ENCODE measurements at regions not wholly inside any gene's neighbourhood (a gene's known extent, or its start where the extent isn't known, plus 50 kb on each side); places are given as distances from the start of the nearest gene placed in this dataset.

DNA sequence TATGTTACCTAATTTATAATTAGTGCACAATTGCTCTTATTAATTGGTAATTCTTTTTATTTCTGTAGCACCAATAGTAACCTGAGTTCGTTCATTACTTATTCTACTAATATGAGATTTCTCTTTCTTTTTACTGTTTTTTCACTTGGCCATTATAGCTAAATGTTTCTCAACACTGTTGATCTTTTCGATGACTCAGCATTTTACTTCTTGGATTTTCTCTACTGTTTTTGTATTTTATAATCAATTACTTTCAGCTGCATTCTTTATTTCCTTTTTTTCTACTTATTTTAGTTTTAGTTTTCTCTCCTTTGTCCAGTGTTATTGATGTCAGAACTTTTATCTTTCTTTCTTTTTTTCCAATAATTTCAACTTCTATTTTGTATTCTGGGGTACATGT, 589.4 kb upstream of the SOX11 start:
- DNase-seq, result no peak

DNA sequence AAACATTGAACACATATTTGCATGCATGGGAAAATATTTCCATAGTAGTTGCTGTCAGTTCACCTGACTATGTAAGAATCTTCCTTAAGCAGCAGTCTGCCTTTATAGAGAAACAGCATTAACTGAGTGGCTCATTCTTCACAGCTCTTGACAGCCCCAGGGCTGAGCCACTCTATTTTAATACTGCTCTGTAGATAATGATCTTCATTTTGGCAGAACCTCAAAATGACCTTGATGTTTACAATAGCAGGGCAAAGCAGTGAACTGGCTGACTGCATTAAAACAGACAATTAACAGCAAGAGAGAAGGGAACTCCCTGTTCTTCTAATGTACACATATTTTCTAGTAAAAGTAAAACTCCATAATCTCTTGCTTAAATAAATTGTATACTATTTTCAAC, 580.6 kb upstream of the SOX11 start:
- DNase-seq, result no peak

DNA sequence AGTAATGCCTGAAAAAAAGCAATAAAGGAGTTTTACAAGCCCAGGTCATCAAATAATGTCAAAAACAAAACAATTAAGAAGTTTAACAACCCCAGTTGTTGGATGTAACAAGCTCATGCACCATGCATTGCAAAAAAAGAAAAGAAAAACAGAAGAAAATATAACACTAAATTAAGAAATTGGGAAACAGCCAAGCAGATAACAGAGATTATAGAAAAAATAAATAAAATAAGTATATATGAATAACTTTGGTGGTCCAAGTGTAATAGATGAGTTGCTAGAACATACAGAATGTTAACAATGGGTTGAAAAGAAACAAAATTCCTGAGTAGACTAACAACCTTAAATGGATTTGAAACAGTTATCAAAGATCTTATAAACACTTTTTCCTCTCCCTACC, 573.1 kb upstream of the SOX11 start:
- no peak for DNase-seq

DNA sequence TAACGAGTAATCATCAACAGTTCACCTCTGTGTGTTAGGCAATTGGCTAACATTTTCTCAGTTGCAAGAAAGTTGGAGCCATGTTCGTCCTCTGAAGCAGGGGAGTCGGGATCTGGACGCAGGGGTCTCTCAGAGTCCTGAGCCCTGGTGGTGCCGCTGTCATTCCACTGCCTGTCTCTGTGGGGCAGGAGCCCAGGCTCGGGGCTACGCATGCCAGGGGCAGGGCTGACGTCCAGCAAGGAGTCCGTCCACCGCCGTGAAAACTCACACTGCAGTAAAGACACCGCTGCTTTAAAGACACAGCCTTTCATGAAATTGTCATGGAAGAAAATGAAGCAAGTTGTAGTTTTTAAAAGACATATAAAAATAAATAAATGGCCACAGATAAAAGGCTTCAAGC, 571.1 kb upstream of the SOX11 start:
- no peak for DNase-seq

DNA sequence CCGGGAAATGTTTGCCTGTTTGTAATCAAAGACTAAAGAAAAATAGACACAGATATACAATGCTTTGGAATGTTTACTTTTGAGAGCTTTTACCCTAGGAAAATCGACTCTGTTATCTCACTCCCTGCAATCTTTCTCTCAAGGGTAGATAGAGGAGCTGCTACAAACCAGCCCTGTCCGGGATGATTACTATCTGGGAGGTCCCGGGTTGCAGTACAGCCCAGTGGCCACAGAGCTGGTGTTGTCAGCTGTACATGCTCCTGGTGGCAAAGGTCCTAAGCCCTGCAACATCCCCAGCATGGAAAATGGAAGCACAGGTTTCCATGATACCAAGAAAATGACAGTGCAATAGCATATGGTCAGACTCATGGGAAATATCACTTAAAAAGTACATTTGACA, 570.5 kb upstream of the SOX11 start:
- DNase-seq, result no peak

DNA sequence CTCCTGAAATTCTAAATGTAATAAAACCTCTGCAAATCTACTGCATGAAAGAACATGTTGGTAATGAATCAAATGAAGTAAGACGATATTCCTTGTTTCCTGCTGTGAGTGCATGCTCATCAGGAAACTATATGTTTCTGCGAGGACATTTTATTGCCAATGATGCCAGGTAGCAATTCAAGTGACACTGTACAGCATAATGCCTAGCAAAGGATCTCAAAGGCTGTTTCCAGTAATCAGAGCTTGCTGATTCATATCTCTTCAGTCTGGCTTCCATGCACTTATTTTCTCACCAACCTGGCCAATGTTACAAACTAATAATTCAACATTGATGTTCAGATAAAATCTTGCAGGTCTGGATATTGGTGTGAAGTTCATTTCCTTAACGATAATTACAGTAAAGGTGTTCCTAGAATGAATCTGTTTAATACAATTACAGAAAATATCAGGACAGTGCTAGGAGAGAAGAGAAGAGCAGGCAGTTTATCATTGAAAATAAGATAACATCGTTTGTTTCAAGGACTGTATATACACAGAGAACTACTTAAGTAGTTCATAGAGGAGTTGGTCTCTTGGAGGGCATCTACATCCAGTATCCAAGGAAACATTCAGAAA, 568.5 kb upstream of the SOX11 start:
- no peak for DNase-seq

DNA sequence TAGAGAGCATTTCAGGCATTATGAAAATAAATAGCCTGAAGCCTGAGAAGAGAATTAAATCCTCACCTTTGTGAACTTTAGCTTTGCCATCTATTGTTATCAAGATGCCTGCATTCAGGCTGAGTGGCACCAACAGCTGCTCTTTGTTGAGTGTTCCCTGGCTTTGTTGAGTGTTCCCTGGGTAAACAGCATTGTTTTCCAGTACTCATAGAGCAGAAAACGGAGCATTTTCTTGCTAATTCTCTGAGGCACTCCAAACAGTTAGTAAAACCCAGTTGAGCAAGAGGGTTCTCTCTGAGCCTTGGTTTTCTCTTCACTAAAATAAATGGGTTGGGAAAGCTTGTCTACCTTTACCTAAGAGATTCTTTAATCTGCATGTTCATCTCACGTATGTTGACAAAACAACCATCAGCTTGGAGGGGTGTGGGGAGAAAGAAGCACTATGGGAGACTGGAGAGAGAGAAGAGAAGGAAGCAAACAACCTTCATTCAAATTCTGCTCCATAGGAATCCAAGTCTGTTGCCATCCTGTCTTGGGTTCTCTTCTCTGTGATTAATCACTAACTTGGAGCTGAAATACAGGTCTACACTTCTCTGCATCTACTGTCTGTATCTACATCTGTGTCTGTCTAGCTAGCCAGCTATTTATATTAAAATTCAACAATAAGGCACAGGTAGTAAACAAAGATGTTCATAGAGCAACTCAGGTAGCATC, 567.0 kb upstream of the SOX11 start:
- no peak for DNase-seq

DNA sequence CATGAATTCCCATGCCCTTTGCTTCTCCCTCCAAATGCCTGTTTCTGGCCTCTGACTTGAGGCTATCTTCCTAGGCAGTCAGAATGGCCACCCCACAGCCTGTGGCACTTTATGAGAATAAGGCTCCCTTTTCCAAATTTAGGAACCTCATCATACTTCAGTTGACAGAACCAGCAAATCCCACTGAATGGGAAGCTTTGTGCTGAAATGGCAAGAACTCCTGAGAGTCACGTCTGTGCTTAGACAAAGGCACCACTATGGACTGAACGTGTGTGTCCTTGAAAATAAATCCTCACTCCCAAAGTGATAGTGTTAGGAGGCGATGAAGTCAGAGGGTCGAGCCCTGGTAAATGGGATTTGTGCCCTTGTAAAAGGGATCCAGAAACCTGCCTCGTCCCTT, 559.9 kb upstream of the SOX11 start:
- no peak for DNase-seq

DNA sequence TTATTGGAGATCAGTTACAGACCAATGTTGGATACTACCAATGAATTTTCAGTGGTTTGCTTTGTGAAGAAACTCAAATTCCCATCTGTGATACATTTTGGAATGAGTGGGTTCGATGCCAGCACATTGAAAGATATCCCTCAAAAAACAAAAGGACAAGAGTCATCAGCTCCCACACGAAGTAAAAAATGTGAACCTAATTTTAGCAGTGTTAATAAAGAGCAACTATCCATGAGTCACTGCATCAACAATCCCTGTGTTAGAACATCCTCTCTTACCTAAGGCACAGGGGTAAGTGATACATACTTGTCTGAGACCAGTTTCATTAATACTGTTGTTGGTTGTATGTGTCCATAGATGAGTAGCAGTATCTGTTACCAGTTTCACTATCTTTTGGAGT, 551.8 kb upstream of the SOX11 start:
- no peak for DNase-seq

DNA sequence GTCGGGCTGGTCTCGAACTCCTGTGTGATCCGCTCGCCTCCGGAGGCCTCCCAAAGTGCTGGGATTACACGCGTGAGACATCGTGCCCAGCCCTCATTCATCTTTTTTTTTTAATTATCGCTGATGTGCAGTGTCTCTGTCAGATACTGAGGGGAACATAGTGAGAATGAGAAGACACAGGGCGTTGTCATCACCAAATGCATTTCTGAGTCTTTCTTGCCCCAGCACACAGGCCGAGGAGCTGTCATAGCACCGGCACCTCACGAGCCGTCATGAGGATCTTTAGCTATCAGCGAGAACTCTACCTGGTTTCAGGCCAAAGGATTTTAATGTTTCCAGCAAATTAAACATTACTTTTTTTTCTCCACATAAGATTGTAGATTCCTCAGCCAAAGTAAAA, 548.0 kb upstream of the SOX11 start:
- DNase-seq, result no peak

DNA sequence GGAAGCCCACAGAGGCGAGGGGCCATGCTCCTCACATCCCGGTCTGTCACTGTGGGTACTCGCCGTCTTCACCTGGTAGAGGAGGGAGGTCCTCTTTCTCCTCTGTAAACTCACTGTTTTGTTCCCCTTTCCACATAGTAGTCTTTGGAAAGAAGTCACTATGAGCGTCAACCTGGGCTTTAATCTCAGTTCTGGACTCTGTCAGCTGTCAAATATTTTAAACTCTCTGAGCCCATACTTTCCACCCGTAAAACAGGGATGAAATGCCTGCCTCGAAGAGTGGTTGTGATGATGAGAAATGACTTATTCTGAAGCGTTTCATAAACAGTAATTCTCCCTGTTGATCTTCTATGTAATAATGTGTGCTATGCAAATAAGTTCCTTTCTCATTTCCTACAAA, 547.1 kb upstream of the SOX11 start:
- DNase-seq, result no peak

DNA sequence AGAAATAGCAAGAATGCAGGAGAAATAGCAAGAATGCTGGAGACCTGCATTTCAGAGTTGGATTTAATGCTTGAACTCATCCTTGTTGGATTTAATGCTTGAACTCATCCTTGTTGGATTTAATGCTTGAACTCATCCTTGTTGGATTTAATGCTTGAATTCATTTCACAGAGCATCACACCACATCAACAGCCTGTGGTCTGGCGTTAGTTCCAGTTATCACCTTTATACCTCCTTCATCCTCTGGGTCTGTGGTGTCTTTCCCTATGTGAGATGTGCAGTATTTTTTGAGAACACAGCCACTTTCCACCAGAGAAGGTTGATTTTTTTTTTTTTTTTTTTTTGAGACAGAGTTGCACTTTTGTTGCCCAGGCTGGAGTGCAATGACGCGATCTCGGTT, 546.4 kb upstream of the SOX11 start:
- no peak for DNase-seq

DNA sequence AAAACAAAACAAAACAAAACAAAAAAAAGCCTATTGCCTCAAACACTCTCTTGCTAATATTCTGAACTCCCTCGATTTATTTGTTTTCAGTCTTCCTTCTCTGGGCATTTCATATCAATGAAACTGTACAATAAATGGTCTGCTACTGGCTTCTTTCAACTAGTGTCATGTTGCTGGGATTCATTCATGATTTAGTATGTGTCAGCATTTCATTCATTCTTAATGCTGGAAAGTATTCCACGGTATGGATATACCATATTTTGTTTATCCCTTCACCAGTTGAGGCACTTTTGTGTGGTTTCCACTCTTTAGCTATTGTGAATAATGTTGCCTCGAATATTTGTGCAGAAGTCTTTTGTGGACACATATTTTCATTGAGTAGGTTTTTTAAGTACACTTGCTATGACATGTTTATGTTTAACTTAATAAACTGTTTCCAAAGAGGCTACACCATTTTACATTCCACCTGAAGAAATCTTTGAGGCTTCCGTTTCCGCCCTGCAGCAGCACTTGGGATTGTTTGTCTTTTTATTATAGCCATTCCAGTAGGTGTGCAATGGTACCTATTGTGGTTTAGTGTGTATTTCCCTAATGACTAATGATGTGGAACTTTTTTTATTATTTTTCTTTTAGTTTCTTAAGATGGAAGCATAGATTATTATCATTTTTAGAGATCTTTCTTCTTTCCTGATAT, 543.6 kb upstream of the SOX11 start:
- no peak for DNase-seq

DNA sequence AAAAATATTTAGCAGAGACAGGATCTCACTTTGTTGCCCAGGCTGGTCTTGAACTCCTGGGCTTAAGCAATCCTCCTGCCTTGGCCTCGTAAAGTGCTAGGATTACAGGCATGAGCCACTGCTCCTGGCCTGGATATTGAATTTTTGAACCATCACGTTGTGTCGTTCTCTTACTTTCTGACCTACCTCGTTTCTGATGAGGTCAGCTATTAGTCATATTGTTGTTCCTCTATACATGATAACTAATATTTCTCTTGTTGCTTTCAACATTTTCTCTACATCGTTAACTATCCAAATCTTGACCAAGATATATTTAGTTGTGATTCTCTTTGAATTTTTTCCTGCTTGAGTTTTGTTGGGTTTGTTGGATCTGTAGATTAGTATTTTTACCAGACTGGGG, 541.3 kb upstream of the SOX11 start:
- no peak for DNase-seq

DNA sequence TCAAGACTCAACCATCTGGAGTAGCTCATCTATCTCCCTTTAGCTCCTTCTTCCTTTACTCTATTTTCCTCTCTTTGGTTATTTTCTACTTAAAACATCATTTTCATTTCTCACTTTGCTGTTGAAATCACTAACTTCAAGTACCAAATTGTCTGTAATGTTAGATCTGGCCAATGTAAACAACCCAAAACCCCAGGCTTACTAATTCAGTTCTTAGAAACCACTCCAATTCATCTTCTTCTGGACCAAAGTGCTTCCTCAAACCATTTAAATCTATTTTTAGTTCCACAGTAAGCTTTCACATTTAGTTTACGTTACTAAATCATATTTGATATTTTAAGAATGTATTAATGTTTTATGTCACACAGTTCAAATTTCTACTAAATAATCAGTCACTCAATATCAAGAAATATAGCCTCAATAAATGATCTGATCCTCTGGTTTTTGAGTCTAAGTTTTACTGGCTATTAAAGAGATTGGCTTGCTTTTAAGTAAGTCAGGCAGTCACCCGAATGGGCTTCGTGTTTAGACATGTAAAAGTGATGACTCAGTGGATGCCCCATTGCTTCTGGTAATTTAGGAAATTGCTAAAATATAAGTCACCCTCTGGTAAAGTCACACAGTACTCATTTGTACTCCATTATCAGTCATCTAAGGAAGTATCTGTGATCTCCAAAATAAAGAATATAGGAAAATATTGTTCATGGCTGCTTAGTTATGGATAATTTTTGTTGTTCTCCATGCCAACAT, 527.2 kb upstream of the SOX11 start:
- DNase-seq, result no peak

DNA sequence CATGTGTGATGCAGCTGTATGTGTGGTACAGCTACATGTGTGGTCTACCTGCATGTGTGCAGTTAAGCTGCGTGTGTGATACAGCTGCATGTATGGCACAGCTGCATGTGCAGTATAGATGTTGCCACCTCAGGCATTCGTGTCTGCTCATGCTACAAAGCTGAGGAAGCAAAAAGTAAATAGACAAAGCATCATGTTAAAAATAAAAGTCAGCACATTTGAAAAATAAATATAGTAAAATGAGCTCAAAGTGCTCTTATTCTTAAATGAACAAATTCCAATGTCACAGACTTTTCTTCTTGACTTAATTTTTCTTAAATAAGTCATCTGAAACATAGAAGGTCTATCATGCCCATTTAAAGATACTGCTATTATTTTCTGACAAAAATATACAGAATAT, 519.3 kb upstream of the SOX11 start:
- DNase-seq, result no peak

DNA sequence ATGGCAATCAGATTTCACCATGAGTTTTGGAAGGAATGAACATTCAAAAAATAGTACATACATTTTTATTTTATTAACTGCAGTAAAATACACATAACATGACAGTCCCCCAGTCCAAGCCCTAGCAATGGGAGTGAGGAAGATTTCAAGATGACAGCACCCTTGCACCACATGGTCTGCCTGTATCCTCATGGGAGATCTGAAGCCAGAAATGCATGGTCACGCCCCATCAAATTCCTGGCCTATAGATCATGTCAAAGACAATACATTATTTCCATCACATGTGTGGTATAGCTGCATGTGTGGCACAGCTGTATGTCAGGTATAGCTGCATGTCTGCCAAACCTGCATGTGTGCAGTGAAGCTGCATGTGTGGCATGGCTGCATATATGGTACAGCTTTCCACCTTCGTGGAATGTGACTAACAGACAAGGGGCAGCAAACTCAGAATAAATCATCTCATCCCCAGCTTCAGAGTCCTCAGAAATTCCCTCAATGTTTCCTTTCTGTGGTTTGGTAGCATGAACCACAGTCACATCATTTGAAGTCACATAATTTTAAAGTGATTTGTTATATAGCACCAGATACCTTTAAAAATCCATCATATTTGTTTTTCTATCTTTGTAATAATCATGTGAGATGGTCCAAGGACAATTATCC, 518.2 kb upstream of the SOX11 start:
- no peak for DNase-seq

DNA sequence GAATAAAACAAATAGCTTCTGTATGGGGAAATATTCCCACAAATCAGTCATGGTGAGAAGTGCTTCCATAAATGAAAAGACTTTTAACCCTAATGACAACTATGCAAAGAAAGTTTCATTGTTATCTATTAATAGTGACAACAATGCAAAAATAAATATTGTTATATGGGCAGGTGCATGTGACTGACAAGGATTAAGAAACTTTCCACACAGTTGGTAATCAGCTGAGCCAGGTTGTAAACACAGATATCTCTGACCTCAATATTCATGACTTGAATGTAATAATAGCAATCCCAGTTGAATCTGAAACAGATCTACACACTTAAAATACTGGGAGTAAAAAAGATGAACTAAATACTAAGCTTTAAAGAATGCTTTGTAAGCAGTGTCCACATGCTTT, 517.0 kb upstream of the SOX11 start:
- DNase-seq, result no peak

DNA sequence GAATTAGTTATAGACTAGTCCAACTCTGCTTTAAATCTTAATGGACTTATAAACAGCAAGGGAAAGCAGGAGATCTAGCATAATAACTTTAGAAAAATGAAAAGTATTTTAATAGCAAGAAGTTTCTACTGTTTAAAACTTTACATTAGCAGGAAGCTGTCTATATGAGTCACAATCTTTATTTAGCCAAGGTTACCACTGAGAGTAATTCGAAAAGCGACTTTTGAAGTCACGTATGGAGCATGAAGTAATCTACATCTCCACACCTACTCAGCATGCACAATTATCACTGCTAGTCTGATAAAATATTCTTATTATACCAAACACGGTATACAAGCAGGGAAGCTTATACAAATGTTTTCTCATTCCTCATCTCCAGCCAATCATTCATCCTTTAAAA, 515.4 kb upstream of the SOX11 start:
- DNase-seq, result no peak

DNA sequence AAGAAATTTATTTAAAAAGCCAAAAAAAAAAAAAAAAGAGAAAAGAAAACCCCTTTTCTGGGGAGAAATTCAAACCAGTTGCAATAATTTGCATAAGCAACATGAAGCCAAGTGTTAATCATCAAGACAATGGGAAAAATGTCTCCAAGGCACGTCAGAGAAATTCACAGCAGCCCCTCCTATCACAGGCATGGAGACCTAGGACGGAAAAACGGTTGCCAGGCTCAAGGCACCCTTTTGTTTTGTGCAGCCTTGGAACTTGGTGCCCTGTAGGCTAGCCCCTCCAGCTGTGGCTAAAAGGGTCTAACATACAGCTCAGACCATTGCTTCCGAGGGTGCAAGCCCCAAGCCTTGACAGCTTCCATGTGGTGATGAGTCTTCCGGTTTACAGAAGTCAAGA, 509.2 kb upstream of the SOX11 start:
- no peak for DNase-seq

DNA sequence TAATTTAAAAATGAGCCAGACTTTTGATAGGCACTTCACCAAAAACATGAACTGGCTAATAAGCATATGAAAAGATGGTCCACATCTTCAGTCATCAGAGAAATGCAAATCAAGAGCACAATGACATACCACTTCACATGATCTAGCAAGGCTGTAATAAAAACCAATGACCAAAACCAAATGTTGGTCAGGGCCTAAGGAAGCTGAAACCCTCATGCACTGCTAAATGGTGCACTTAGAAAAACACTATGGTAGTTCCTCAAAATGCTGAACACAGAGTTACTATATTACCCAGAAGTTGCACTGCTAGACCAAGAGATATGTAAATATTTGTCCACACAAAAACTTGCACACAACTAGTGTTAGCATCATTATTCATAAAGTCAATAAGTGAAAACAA, 504.9 kb upstream of the SOX11 start:
- DNase-seq, result no peak

DNA sequence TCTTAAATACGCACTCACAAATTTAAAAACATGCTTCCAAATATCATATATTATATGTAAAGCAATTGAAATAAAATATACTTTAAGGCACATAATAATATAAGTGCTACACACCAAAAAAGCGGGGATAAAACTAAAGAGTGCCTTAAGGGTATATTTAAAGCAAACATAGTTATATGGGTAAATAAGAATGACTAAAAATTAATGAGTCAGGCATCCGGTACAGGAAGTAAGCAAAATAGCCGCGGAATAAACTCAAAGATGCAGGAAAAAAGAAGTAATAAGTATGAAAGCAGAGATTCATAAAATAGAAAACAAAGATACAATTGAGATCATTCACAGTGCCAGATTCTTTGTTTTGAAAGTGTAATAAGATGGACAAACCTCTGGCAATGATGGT, 503.5 kb upstream of the SOX11 start:
- DNase-seq, result no peak

DNA sequence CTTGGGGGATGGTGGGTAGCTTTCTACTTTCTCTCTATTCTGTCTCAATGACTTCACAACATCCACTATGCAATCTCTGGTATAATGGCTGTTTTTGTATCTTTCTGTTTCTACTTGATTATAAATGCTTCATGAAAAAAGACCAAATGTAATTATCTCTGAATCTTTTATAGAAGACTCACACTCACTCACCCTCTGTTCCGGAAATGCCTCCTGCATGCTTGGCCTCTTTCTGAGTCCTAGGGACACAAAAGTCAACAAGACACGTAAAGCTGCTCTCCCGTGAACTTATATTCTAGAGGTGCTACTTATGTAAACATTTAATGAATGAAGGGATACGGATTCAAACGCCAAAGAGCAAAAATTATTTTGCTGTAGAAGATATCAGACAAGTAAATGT, 502.2 kb upstream of the SOX11 start:
- DNase-seq, result no peak

Data from hippocampal formation (tissue), 2 donors.